SK-N-MC (cell line): ENCODE measurements at regions not wholly inside any gene's neighbourhood (a gene's known extent, or its start where the extent isn't known, plus 50 kb on each side); places are given as distances from the start of the nearest gene placed in this dataset.
"Not testable (repeated sequence)": the region's sequence is repeated elsewhere in the genome, so short reads cannot be mapped to it uniquely, and the experiment has no call there.

ENCODE experiments used
- DNase-seq: peaks from one replicate; pipeline ENCODE4 v3.0.0-alpha.2; 2011; ENCODE audit warnings: low read depth, low spot score
- H3K27ac ChIP-seq: fragments of 200-600 bp; sonication (generic); 2 replicates; pipeline ENCODE4 v1.5.1; 2016; ENCODE audit warnings: mixed run types
- H3K36me3 ChIP-seq: fragments of 200-600 bp; sonication (generic); 2 replicates; pipeline ENCODE4 v1.6.1; 2017; ENCODE audit warnings: antibody characterized with exemption, low read length, mixed read lengths; ENCODE audit not compliant: insufficient read depth
- H3K4me3 ChIP-seq: fragments of 200-600 bp; sonication (generic); 2 replicates; pipeline ENCODE4 v1.5.1; 2016
- H3K9ac ChIP-seq: fragments of 200-600 bp; sonication (generic); 2 replicates; pipeline ENCODE4 v1.8.0; 2017; ENCODE audit warnings: mixed run types, mixed read lengths; ENCODE audit not compliant: insufficient read length
- H3K9me3 ChIP-seq: fragments of 200-600 bp; sonication (generic); 2 replicates; pipeline ENCODE4 v1.6.1; 2017; ENCODE audit warnings: low read depth, mild to moderate bottlenecking, antibody characterized with exemption, low read length, moderate library complexity, mixed read lengths
- EZH2 ChIP-seq: fragments of 200-600 bp; sonication (generic); IDR thresholded peaks from one replicate; pipeline ENCODE4 v1.6.1; 2017; ENCODE audit warnings: antibody characterized with exemption
- FOXP2 ChIP-seq: optimal IDR thresholded peaks from 2 replicates; pipeline ENCODE3; 2011; ENCODE audit warnings: mild to moderate bottlenecking, moderate library complexity; ENCODE audit not compliant: insufficient read depth; ENCODE audit errors: extremely low read length, control extremely low read depth
- POLR2AphosphoS5 ChIP-seq: IDR thresholded peaks from 2 replicates; pipeline ENCODE4 v1.6.1; 2012; ENCODE audit warnings: mild to moderate bottlenecking, low read depth, low read length, borderline replicate concordance

GRCh38 chr3:36656873-36657272 lies 107.5 kb downstream of the DCLK3 start:
- Histone ChIP-seq H3K9ac (no peak overlapping the region), H3K4me3 (no peak overlapping the region), H3K36me3 (no peaks in the 10 kb centered on the region), H3K27ac (no peak overlapping the region), H3K9me3 (no peaks in the 10 kb centered on the region)
- TF ChIP-seq POLR2AphosphoS5 (no peak), EZH2 (no peak), FOXP2 (no peak)
- DNase-seq = no peak

GRCh38 chr3:36653095-36653494 lies 111.3 kb downstream of the DCLK3 start:
- H3K9ac ChIP-seq = no peak overlapping the region
- no peaks in the 10 kb centered on the region for H3K9me3 ChIP-seq
- no peak overlapping the region for H3K4me3 ChIP-seq
- DNase-seq = no peak
- TF ChIP-seq FOXP2 (no peak), EZH2 (no peak), POLR2AphosphoS5 (no peak)
- H3K27ac ChIP-seq = no peak overlapping the region
- H3K36me3 ChIP-seq = no peaks in the 10 kb centered on the region

- H3K9ac ChIP-seq = no peak overlapping the region
- no peak overlapping the region for H3K4me3 ChIP-seq
Observed at GRCh38 chr3:36652104-36652503, 112.2 kb downstream of the DCLK3 start.

GRCh38 chr3:36650271-36650671 lies 114.1 kb downstream of the DCLK3 start:
- Histone ChIP-seq H3K27ac (no peak overlapping the region), H3K9me3 (no peaks in the 10 kb centered on the region), H3K4me3 (no peak overlapping the region), H3K36me3 (no peaks in the 10 kb centered on the region), H3K9ac (no peak overlapping the region)
- no peak for TF ChIP-seq EZH2
- no peak for TF ChIP-seq FOXP2
- TF ChIP-seq POLR2AphosphoS5 = no peak
- DNase-seq = no peak

More at GRCh38 chr3:36652104-36652503, 112.2 kb downstream of the DCLK3 start:
- DNase-seq = no peak
- Histone ChIP-seq H3K27ac (no peak overlapping the region), H3K36me3 (no peaks in the 10 kb centered on the region), H3K9me3 (no peaks in the 10 kb centered on the region)
- no peak for TF ChIP-seq POLR2AphosphoS5
- TF ChIP-seq FOXP2 = no peak
- TF ChIP-seq EZH2 = no peak

GRCh38 chr3:36649125-36649524 lies 115.2 kb downstream of the DCLK3 start:
- Histone ChIP-seq H3K27ac (no peak overlapping the region), H3K4me3 (no peak overlapping the region), H3K9me3 (no peaks in the 10 kb centered on the region)

GRCh38 chr3:36648241-36649034 lies 115.9 kb downstream of the DCLK3 start:
- no peak for DNase-seq
- H3K27ac ChIP-seq = peak overlapping the region; percentile 62
- H3K4me3 ChIP-seq = no peak overlapping the region
- H3K9me3 ChIP-seq = no peaks in the 10 kb centered on the region
- H3K9ac ChIP-seq = no peak overlapping the region
- H3K36me3 ChIP-seq = no peaks in the 10 kb centered on the region
- TF ChIP-seq FOXP2 = no peak
- TF ChIP-seq POLR2AphosphoS5 = no peak
- no peak for TF ChIP-seq EZH2

More at GRCh38 chr3:36649125-36649524, 115.2 kb downstream of the DCLK3 start:
- TF ChIP-seq EZH2 (no peak), FOXP2 (no peak), POLR2AphosphoS5 (no peak)
- Histone ChIP-seq H3K9ac (no peak overlapping the region), H3K36me3 (no peaks in the 10 kb centered on the region)
- no peak for DNase-seq

- H3K27ac ChIP-seq = no peak overlapping the region; the same call in 1 of the 2 replicates
- no peak for TF ChIP-seq POLR2AphosphoS5
- no peak for TF ChIP-seq EZH2
- TF ChIP-seq FOXP2 = no peak
- no peaks in the 10 kb centered on the region for H3K36me3 ChIP-seq
- DNase-seq = no peak
- H3K9ac ChIP-seq = peak overlapping the region; percentile 26
- H3K9me3 ChIP-seq = no peaks in the 10 kb centered on the region
- no peak overlapping the region for H3K4me3 ChIP-seq
Observed at GRCh38 chr3:36647423-36647853, 116.9 kb downstream of the DCLK3 start.

- Histone ChIP-seq H3K4me3 (no peak overlapping the region), H3K9me3 (no peaks in the 10 kb centered on the region), H3K9ac (no peak overlapping the region), H3K36me3 (no peaks in the 10 kb centered on the region), H3K27ac (no peak overlapping the region)
- TF ChIP-seq POLR2AphosphoS5 (no peak), EZH2 (no peak), FOXP2 (no peak)
- no peak for DNase-seq
Observed at GRCh38 chr3:36643192-36643591, 121.2 kb downstream of the DCLK3 start.

- TF ChIP-seq EZH2 (no peak), POLR2AphosphoS5 (no peak), FOXP2 (no peak)
- no peak overlapping the region for H3K9ac ChIP-seq
- no peak overlapping the region for H3K4me3 ChIP-seq
- no peaks in the 10 kb centered on the region for H3K9me3 ChIP-seq
- no peaks in the 10 kb centered on the region for H3K36me3 ChIP-seq
- no peak for DNase-seq
- H3K27ac ChIP-seq = no peak overlapping the region
Observed at GRCh38 chr3:36635731-36636130, 128.6 kb downstream of the DCLK3 start.

- not testable (repeated sequence) for H3K9me3 ChIP-seq, H3K36me3 ChIP-seq, H3K9ac ChIP-seq, H3K27ac ChIP-seq, H3K4me3 ChIP-seq, DNase-seq
Observed at GRCh38 chr3:36633897-36634296, 130.5 kb downstream of the DCLK3 start.
